Superior temporal gyrus (tissue), 1 donor: ENCODE measurements at regions not wholly inside any gene's neighbourhood (a gene's known extent, or its start where the extent isn't known, plus 50 kb on each side); places are given as distances from the start of the nearest gene placed in this dataset.
"Not testable (repeated sequence)": the region's sequence is repeated elsewhere in the genome, so short reads cannot be mapped to it uniquely, and the experiment has no call there.

Experiments
- DNase-seq: peaks from one replicate; pipeline ENCODE4 v3.0.0-alpha.2; 2016; ENCODE audit errors: extremely low spot score

- DNase-seq: no peak
Observed at GRCh38 chr17:21756856-21757619, 64.7 kb downstream of the KCNJ18 start.

DNA sequence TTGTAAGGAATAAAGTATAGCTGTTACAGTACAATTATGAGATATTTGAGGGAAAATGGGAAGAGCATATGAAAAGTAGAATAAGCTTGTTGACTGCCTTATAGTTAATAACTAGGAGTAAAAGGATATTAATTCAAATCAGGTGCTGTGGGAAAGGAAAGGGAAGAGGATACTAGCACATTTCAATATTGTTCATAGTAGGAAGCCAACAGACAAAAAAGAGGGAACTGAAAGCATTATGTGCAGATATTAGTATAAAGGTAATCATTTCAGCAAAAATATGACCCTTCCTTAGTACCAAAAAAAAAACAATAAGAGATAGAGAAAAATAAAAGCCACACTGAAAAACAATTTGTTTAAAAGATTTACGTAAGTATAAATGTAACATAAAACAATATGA lies 67.3 kb downstream of the KCNJ18 start:
- not testable (repeated sequence) for DNase-seq

DNA sequence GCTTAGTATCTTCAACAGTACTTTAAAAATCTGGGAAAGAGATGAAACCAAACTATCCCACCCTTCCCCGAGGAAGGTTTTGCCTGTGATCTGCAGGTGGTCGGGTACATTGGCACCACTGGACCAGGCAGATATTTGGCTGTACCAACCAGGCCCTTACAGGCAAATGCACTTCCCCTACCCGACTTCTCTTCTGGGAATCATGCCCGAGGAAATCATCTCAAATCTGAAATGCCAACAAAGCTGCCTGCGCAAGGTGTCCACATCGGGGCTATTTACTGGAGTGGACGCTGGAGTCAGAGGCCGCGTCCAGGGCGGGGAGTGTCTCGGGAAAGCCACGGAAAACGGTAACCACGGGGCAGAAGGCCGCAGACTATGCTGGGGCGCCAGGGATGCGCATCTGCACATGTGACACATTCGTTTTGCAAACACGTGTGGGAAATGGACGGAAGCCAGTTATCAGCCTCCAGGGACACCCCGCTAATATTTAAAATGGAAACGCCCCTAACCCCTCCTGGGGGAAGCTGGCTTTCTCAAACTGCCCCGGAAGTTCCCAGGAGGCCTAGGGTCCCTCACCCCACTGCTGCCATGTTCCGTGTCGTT lies 71.5 kb downstream of the KCNJ18 start:
- not testable (repeated sequence) for DNase-seq

DNA sequence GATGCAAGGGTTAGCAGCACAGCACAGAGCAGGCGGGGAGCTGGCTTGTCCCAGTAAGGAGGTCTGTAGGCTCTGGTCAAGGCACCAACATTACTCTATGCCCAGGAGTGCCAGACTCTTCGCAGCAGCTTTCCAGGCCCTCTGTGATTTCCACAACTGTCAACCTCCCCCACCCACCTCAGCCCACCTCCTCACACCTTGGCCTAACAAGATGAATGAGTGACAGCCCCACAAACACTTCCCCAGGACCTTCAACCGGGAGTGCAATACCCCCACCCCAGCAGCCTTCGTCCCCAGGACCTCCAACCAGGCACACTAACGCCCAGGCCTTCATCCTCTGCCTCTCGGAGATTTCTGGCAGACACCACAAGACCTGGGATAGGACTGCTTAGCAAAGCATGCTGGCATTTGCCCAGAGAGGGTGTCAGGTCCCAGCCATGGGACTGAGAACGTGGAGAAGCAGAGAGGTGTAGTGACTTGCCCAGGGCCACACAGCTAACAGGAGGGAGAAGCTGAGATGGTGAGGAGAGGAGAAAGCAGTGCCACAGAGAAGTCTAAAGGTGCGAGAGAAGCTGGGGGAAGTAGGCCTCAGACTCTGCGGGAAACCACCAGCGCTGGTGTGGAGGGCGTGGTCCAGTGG lies 73.4 kb downstream of the KCNJ18 start:
- DNase-seq: not testable (repeated sequence)

GRCh38 chr17:21766565-21766964 lies 74.2 kb downstream of the KCNJ18 start:
- not testable (repeated sequence) for DNase-seq

DNA sequence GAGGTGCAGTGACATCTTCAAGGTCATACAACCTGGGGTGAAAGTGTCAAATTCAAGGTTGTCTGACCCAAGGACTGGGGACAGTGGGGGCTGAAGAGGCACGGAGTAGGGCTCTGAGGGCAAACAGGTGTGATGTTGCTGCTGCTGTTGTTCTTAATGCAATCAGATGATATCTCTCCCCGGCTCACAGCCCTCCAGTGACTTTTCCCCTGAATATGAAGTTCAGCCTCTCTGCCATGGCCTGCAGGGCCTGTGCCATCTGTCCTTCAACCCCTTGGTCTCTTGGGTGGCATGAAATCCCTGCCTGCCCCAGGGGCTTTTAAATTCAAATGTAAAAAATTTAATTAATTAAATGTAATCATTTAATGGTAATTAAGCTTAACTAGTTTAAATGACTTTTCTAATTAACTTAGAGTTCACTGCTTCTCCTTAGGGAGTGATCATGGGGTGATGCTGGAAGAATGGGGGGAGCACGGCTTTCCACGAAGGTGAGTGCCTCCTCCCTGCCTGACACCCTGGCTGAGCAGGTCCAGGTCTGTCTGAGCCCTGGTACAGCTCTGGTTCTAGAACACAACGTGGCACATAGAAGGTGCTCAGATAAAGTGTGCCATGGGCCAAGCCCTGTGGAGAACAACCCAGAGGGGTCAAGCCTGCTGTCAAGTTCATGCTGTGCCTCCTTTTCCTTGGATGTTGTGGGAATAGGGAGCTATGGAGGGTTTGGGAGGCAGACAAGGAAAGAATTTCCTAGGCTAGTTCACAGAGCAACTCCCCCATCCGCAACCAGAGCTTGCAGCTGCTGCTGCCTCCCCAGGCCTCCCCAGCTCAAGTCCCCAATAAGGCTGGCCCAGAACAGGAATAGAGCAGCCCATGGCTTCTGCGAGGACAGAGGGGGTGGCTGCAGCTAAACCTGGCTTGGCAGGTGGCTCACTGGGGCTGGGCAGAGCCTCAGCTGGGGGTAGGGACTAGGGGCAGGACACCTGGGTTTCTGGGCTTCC lies 75.1 kb downstream of the KCNJ18 start:
- DNase-seq: not testable (repeated sequence)

DNA sequence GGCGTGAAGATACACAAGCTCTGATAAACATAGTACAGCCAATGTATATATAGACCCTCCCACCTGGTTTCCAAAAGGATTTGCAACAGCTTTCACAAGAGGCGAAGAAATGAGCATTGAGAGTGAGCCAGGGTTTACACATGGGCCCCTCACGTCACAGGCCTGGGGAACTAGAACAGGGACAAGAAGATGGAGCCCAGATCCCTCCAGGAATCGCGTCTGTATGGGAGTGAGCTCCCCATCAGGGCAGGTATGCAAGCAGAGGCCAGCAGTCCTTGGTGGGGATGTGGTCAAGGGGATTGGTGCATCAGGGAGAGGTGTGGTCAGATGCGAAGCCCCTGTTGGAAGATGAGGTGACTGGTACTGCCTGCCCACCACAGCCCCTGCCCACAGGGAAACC lies 75.9 kb downstream of the KCNJ18 start:
- DNase-seq: peak; percentile 25

- not testable (repeated sequence) for DNase-seq
Observed at GRCh38 chr17:21768729-21769462, 76.6 kb downstream of the KCNJ18 start.

DNA sequence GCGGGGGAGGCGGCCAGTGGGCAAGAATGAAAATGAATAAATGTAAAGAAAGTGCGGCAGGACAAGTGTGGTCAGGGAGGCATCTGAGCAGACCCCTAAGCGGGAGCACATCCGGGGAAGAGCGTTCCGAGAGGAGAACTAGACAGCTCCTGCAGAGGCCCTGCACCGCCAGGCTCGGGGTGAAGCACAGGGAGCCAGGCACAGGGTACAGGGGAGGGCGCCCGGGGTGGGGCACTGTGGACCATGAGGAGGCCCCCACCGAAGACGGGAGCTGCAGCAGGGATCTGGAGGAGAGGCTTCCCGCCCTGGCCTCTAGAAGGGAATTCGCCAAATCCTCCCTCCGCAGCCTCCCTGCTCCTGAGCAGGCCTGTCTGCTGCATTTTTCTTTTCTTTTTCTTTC lies 77.5 kb downstream of the KCNJ18 start:
- not testable (repeated sequence) for DNase-seq

DNA sequence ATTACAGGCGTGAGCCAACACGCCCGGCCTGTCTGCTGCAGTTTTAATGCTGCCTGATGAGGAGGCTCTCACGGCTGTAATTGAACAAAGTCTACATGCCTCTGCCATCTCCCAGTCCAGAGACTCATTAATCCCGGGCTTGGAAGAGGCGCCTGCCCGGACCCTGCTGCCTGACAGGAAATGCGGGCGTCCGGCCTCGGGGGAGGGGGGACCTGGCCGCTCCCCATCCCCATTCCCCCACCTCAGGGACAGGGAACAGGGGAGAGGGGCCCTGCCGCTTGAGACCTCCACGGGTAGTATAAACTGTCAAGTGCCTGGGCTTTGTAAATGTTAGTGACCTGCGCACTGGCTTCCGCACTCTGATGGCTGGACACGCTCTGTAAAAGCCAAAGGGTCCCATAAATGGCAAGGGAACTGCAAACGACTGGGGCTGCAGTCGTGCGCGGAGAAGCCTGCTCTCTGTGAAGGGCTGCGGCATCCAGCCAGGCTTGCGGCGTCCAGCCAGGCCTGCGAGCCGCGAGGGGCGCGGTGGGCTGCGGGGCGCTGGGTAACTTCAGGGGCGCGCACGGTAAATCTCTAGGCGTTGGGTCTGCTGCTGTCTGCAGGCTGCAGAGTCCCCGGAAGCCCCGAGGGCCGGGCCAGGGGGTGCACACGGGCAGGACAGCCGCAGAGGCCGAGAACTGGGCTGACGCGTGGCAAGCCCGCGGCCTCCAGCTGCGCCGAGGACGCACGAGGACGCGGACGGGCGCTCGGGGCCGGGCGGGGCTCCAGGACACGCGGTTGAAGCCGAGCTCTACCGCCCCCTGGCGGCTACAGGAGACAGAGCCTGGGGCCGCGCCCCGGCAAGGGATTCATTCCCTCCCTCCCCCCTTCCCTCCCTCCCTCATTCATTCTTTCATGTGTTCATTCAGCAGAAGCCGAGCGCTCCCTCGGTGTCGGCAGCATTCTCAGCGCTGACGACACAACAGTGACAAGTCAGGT lies 78.4 kb downstream of the KCNJ18 start:
- DNase-seq: not testable (repeated sequence)

GRCh38 chr17:21772321-21772720 lies 80.0 kb downstream of the KCNJ18 start:
- no peak for DNase-seq

GRCh38 chr17:21772991-21773713 lies 80.8 kb downstream of the KCNJ18 start:
- DNase-seq: not testable (repeated sequence)

DNA sequence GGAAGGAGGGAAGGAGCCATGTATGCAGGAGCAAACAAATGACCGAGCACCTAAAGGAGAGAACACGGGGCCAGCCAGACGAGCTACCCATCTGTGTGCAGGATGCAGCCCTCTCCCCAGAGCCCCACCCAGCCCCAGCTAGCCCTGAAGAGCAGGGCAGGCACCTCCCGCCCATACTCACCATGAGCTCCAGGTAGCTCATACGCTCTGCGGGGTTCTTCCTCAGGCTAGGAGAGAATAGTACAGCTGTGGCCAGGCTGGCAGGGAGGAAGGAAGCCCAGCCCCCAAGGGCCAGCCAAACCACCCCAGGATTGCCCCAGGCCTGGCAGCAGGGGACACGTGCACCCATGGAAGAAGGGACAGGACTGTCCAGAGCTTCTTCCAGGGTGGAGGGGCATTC lies 81.9 kb downstream of the KCNJ18 start:
- DNase-seq: no peak

GRCh38 chr17:21775566-21775965 lies 83.2 kb downstream of the KCNJ18 start:
- DNase-seq: not testable (repeated sequence)

- not testable (repeated sequence) for DNase-seq
Observed at GRCh38 chr17:21776921-21777320, 84.6 kb downstream of the KCNJ18 start.

DNA sequence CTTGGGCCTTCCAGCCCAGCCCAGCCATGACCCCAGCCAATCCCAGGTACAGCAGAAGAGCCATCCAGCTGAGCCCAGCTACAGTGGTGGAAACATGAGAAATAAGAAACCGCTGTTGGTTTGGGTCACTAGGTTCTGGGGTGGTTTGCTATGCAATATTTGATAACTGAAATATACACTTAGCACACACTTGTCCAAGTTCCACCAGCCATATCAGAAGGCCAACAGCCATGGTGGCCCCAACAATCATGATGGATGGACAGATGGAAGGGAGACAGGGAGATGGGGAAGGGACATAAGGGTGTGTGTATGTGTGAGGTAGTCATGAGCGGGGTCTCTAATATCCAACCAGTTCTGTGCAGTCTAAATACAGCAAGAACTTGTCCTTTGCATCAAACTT lies 86.5 kb downstream of the KCNJ18 start:
- not testable (repeated sequence) for DNase-seq

DNA sequence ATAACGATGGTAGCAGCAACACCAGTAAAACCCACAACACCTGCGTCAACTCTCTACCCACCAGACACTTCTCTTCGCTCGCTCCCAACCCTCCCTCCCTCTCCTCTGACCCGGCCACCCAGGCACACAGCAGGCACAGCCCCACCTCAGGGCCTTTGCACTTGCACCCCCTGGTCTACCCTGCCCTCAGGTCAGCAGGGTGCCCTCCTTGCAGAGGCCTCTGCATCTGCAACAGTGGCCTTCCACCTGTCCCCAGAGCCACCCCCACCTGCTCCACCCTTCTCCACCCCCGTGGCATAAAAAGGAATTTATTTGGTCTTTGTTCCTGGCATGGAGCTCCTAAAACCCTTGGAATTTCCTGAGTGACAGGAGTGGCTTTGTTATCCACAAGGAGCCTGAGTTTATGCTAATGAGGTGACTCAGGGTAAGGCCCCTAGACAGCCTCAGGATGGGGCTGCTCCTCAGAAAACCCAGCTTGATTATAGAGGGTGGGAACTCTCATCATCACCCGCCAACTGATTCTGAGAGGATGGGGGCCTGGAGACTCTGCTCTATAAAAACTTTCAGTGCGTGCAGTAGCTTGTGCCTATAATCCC lies 88.1 kb downstream of the KCNJ18 start:
- not testable (repeated sequence) for DNase-seq

DNA sequence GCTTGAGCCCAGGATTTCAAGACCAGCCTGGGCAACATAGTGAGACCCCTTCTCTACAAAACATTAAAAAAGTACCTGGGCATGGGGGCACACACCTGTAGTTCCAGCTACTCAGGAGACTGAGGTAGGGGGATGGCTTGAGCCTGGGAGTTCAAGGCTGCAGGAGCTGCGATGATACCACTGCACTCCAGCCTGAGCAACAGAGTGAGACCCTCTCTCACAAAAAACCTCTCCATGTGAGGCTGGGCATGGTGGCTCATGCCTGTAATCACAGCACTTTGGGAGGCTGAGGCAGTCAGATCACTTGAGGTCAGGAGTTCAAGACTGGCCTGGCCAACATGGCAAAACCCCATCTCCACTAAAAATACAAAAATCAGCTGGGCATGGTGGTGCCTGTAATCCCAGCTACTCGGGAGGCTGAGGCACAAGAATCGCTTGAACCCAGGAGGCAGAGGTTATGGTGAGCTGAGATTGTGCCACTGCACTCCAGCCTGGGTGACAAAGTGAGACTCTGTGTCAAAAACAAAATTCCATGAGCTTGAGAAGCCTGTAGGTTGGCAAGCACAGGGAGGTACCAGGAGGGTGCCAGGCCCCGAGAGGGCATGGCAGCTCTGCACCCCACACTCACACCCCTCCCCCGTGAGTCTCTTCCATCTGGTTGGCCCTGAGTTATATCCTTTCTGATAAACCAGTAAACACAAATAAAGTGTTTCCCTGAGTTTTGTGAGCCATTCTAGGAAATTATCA lies 88.8 kb downstream of the KCNJ18 start:
- DNase-seq: not testable (repeated sequence)
